Endothelial cell (in vitro differentiated cells): ENCODE measurements at regions not wholly inside any gene's neighbourhood (a gene's known extent, or its start where the extent isn't known, plus 50 kb on each side); places are given as distances from the start of the nearest gene placed in this dataset.
"Not testable (repeated sequence)": the region's sequence is repeated elsewhere in the genome, so short reads cannot be mapped to it uniquely, and the experiment has no call there.

ENCODE experiments used
- DNase-seq: peaks from one replicate; pipeline ENCODE4 v3.0.0; 2021; ENCODE audit warnings: low spot score
- H3K27ac Mint-ChIP-seq: one replicate; pipeline ENCODE4 v1.8.0; 2021; ENCODE audit warnings: mixed read lengths, inconsistent platforms; ENCODE audit not compliant: unreplicated experiment
- H3K27me3 Mint-ChIP-seq: one replicate; pipeline ENCODE4 v1.8.0; 2021; ENCODE audit warnings: mild to moderate bottlenecking, moderate library complexity, mixed read lengths, inconsistent platforms; ENCODE audit not compliant: unreplicated experiment
- H3K36me3 Mint-ChIP-seq: one replicate; pipeline ENCODE4 v1.8.0; 2021; ENCODE audit warnings: mild to moderate bottlenecking, low read depth, mixed read lengths, inconsistent platforms; ENCODE audit not compliant: unreplicated experiment
- H3K4me1 Mint-ChIP-seq: one replicate; pipeline ENCODE4 v1.8.0; 2021; ENCODE audit warnings: mild to moderate bottlenecking, mixed read lengths, inconsistent platforms; ENCODE audit not compliant: unreplicated experiment
- H3K4me3 Mint-ChIP-seq: one replicate; pipeline ENCODE4 v1.8.0; 2021; ENCODE audit warnings: mild to moderate bottlenecking, mixed read lengths, inconsistent platforms; ENCODE audit not compliant: unreplicated experiment
- H3K9me3 Mint-ChIP-seq: one replicate; pipeline ENCODE4 v1.8.0; 2021; ENCODE audit warnings: mixed read lengths, inconsistent platforms; ENCODE audit not compliant: unreplicated experiment
- CTCF ChIP-seq: fragments of 200-600 bp; sonication (generic); IDR thresholded peaks from one replicate; pipeline ENCODE4 v1.5.0; 2021; ENCODE audit warnings: antibody characterized with exemption; ENCODE audit not compliant: unreplicated experiment

- Mint-ChIP-seq H3K27me3 (peaks cover 8% of the 10 kb centered on the region), H3K4me3 (no peak overlapping the region), H3K4me1 (no peaks in the 10 kb centered on the region), H3K36me3 (peaks cover 3% of the 10 kb centered on the region), H3K9me3 (peaks cover 4% of the 10 kb centered on the region), H3K27ac (no peak overlapping the region)
- no peak for DNase-seq
- no peak for TF ChIP-seq CTCF
Observed at GRCh38 chr12:124646385-124647230, 79.2 kb upstream of the NCOR2 start.

DNA sequence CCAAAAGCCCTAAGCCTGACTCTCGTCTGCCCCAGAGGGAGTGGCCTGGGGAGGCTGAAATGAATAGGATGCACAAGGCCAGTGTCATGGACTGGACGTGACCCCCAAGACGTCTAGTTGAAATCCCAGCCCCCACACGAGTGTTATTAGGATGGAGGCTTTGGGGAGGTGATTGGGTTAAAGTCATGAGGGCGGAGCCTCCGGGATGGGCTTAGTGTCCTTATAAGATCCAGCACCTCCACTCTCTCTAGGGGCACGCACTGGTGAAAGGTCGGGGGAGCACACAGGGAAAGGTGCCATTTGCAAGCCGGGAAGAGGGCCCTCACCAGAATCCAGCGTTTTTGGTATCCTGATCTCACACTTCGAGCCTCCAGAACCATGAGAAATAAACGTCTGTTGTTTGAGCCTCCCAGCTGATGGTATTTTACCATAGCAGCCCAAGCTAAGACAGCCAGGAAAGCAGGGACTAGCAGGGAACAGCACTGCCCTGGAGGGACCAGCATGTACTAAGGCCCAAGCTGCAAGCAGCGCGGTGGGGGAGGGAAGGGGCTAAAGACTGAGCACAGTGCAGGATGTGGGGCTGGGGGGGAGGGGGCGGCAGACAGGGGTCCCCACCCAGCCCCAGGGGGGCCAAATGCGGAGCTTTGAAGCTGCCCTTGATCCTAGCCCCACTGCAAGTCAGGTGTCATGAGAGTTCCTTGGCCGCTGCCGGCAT lies 78.3 kb upstream of the NCOR2 start:
- peaks cover 8% of the 10 kb centered on the region for H3K27me3 Mint-ChIP-seq
- no peak for DNase-seq
- no peak overlapping the region for H3K4me3 Mint-ChIP-seq
- peaks cover 3% of the 10 kb centered on the region for H3K36me3 Mint-ChIP-seq
- no peaks in the 10 kb centered on the region for H3K4me1 Mint-ChIP-seq
- TF ChIP-seq CTCF, result no peak
- peaks cover 3% of the 10 kb centered on the region for H3K9me3 Mint-ChIP-seq
- H3K27ac Mint-ChIP-seq, result no peak overlapping the region

DNA sequence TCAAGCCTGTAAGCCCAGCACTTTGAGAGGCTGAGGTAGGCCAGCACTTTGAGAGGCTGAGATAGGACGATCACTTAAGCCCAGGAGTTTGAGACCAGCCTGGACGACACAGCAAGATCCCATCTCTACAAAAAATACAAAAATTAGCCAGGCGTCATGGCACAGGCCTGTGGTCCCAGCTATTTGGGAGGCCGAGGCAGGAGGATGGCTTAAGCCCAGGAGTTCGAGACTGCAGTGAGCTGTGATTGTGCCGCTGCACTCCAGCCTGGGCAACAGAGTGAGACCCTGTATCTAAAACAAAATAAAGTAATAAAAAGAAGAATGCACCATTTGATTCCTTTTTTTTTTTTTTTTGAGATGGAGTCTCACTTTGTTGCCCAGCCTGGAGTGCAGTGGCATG lies 76.4 kb upstream of the NCOR2 start:
- H3K36me3 Mint-ChIP-seq, H3K4me3 Mint-ChIP-seq, H3K27ac Mint-ChIP-seq, H3K9me3 Mint-ChIP-seq, H3K27me3 Mint-ChIP-seq, DNase-seq, H3K4me1 Mint-ChIP-seq: not testable (repeated sequence)

- H3K36me3 Mint-ChIP-seq, result no peaks in the 10 kb centered on the region
- no peak overlapping the region for H3K27ac Mint-ChIP-seq
- H3K4me3 Mint-ChIP-seq, result no peak overlapping the region
Observed at GRCh38 chr12:124642105-124642504, 74.7 kb upstream of the NCOR2 start.

DNA sequence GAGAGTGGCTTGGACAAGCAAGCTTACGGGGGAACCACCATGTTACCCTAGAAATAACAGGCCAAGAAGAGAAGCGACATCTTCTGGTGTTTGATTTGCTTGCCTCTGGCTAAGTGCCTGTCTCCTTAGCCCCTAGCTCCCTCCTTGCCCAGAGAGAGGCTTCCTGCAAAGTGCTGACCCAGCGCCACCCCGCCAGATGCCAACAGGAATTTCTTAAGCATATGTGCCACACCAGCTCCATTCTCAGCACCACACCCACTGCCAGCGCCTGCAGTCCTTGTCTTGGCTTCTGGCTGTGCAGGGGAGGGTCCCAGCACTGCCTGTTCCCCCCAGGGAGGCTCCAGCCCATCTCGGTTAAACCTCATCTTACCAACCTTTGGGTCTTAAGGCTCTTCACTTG lies 74.2 kb upstream of the NCOR2 start:
- no peak for TF ChIP-seq CTCF
- peaks cover 5% of the 10 kb centered on the region for H3K27me3 Mint-ChIP-seq

More at GRCh38 chr12:124642105-124642504, 74.7 kb upstream of the NCOR2 start:
- Mint-ChIP-seq H3K27me3 (peaks cover 7% of the 10 kb centered on the region), H3K4me1 (no peaks in the 10 kb centered on the region), H3K9me3 (no peaks in the 10 kb centered on the region)
- DNase-seq, result no peak
- TF ChIP-seq CTCF, result no peak

More for the DNA sequence above, 74.2 kb upstream of the NCOR2 start:
- Mint-ChIP-seq H3K9me3 (no peaks in the 10 kb centered on the region), H3K4me3 (no peak overlapping the region), H3K36me3 (no peaks in the 10 kb centered on the region), H3K4me1 (no peaks in the 10 kb centered on the region), H3K27ac (no peak overlapping the region)
- no peak for DNase-seq
